Mammary epithelial cell (primary cell): ENCODE measurements at regions not wholly inside any gene's neighbourhood (a gene's known extent, or its start where the extent isn't known, plus 50 kb on each side); places are given as distances from the start of the nearest gene placed in this dataset.

ENCODE experiments used
- CTCF ChIP-seq, 2 donors: IDR thresholded peaks in 1 of 2; conservative IDR thresholded peaks in 1 of 2; 2 replicates each; pipeline ENCODE4 v1.5.1; 2011 to 2012; ENCODE audit warnings: inconsistent platforms in 2 of 2, low read length in 2 of 2, mild to moderate bottlenecking in 2 of 2, control low read depth in 1 of 2, low read depth in 1 of 2; ENCODE audit not compliant: insufficient read depth in 1 of 2; ENCODE audit errors: extremely low read depth in 1 of 2
- EZH2 ChIP-seq: IDR thresholded peaks from 2 replicates; pipeline ENCODE4 v1.6.1; 2012; ENCODE audit warnings: low read length, inconsistent platforms, borderline replicate concordance

DNA sequence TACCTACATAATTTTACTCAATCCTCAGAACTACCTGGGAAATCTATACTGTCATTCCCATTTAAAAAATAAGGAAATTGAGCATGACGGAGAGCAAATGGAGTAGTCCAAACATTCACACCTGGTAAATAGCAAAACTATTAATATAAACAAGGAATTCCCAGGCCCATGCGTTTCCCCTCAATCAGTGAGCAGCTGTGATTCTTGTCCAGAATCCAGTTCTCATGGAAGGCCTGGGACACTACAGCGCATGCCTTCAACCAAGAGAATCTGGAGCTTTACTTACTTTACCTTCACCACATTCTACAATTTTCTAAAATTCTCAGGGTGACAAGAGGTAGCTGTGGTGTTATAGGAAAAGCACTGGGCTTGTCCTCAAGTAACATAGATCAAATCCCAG lies 259.0 kb downstream of the LRATD1 start:
- TF ChIP-seq CTCF (conservative IDR thresholded peaks at IDR 0.05 in 1 of 2, IDR thresholded peaks at IDR 0.05 in 1 of 2; ENCODE audit: extremely low read depth in 1 of 2, insufficient read depth in 1 of 2, low read depth in 1 of 2, low read length in 2 of 2), result no peak
- TF ChIP-seq EZH2, result no peak
